Sigmoid colon (tissue), 4 donors: ENCODE measurements at regions not wholly inside any gene's neighbourhood (a gene's known extent, or its start where the extent isn't known, plus 50 kb on each side); places are given as distances from the start of the nearest gene placed in this dataset.
A peak's percentile ranks its signal among the peaks of the same experiment; 100 is the strongest.

Source experiments
- POLR2A ChIP-seq, 2 donors: fragments of 450-650 bp; IDR thresholded peaks; one replicate each; pipeline ENCODE4 v1.6.1; 2016; ENCODE audit warnings: antibody characterized with exemption in 2 of 2, mild to moderate bottlenecking in 2 of 2, moderate library complexity in 2 of 2
- POLR2AphosphoS5 ChIP-seq, 4 donors: sonication (generic); formaldehyde crosslinking; IDR thresholded peaks; one replicate each; pipeline ENCODE4 v1.6.1; 2017; ENCODE audit warnings: antibody characterized with exemption in 4 of 4
- TF ChIP-seq, protein P1 (sequence below), 4 experiments: fragments of 450-650 bp in 3 of 4; fragments of 200-600 bp in 1 of 4; IDR thresholded peaks; one replicate each; pipeline ENCODE4 v1.5.1; 2016 to 2019; ENCODE audit warnings: antibody characterized with exemption in 4 of 4, mild to moderate bottlenecking in 3 of 4, moderate library complexity in 2 of 4

- TF ChIP-seq, protein P1, sequence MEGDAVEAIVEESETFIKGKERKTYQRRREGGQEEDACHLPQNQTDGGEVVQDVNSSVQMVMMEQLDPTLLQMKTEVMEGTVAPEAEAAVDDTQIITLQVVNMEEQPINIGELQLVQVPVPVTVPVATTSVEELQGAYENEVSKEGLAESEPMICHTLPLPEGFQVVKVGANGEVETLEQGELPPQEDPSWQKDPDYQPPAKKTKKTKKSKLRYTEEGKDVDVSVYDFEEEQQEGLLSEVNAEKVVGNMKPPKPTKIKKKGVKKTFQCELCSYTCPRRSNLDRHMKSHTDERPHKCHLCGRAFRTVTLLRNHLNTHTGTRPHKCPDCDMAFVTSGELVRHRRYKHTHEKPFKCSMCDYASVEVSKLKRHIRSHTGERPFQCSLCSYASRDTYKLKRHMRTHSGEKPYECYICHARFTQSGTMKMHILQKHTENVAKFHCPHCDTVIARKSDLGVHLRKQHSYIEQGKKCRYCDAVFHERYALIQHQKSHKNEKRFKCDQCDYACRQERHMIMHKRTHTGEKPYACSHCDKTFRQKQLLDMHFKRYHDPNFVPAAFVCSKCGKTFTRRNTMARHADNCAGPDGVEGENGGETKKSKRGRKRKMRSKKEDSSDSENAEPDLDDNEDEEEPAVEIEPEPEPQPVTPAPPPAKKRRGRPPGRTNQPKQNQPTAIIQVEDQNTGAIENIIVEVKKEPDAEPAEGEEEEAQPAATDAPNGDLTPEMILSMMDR (IDR thresholded peaks at IDR 0.05): peak; percentile 77 to 85 (median 82)
- TF ChIP-seq POLR2AphosphoS5 (IDR thresholded peaks at IDR 0.05): peak; percentile 25 to 80 (median 75)
- TF ChIP-seq POLR2A (IDR thresholded peaks at IDR 0.05): peak in 1 of 2 donors; percentile 26
These were observed 121.7 kb downstream of the MRPL57 start for GRCh38 chr13:21297914-21298831.
